Epidermal melanocyte (primary cell): ENCODE measurements at regions not wholly inside any gene's neighbourhood (a gene's known extent, or its start where the extent isn't known, plus 50 kb on each side); places are given as distances from the start of the nearest gene placed in this dataset.

Source experiments
- DNase-seq: peaks from one replicate; pipeline ENCODE4 v3.0.0; 2011; ENCODE audit warnings: low spot score; ENCODE audit not compliant: insufficient read length

GRCh38 chr5:2607598-2607997 is 143.9 kb downstream of the IRX2 start:
- DNase-seq, result no peak

DNA sequence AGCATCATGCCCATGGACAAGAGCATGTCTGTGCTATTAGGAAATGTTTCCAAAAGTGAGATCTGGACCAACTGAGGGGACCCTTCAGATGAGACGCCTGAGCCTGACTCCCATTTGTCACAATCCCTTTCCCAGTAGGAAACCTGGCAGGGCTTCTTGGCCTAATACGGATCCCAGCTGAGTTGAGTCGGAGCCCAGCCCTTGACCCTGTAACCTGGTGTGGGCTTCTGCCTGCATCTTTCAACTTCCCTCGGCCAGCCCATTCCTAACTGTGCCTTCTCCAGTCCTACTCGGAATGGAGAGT is 148.3 kb downstream of the IRX2 start:
- DNase-seq, result no peak

DNA sequence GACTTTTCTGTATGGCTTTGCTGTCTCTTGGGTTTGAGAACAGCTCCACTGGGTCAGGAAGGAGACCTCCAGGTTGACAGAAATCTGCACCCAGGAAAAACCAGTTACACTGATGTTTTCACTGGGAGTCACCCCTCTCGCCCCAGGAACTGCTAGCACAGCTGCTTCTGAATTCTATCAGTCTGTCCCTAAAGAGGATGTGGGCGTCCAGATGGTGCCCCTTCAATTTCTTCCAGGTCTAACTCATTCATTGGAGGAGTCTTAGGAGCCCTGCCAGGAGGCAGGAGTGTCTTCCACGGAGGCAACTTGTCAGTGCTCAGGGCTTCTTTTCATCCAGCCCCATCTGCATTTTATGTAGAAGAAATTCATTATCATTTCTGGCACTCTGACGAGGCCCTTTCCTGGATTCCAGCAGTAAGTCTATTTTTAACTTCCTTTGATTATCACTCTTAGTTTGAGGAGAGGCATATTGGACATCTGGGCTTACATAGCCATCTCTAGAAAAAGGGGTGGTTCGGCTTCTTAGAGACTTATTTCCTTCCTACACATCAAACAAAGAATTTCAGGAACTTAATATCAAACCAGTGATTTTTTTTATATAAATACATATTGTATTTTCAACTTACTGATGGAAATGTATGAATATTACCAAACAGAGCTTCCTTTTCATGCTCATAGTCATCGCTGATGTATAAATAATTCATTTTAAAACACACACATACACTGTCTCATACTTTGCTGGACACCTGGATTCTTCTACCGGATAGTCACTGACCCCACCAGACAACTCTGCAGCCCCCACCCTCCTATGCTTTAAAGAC is 148.8 kb downstream of the IRX2 start:
- no peak for DNase-seq

GRCh38 chr5:2598503-2598902 is 153.0 kb downstream of the IRX2 start:
- no peak for DNase-seq

DNA sequence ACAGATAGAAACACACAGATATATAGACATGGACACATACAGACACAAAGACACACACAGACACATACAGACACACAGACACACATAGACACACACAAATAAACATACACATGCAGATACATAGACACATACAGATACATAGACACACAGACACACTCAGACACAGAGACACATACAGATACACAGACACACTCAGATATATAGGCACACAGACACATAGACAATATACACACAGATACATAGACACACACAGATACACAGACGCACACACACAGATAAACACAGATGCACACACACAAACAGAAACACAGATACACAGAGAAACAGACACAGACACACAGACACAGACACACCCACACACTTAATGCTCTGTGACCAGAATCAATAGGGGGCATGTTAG is 156.8 kb downstream of the IRX2 start:
- no peak for DNase-seq

GRCh38 chr5:2592766-2593165 is 158.7 kb downstream of the IRX2 start:
- no peak for DNase-seq

DNA sequence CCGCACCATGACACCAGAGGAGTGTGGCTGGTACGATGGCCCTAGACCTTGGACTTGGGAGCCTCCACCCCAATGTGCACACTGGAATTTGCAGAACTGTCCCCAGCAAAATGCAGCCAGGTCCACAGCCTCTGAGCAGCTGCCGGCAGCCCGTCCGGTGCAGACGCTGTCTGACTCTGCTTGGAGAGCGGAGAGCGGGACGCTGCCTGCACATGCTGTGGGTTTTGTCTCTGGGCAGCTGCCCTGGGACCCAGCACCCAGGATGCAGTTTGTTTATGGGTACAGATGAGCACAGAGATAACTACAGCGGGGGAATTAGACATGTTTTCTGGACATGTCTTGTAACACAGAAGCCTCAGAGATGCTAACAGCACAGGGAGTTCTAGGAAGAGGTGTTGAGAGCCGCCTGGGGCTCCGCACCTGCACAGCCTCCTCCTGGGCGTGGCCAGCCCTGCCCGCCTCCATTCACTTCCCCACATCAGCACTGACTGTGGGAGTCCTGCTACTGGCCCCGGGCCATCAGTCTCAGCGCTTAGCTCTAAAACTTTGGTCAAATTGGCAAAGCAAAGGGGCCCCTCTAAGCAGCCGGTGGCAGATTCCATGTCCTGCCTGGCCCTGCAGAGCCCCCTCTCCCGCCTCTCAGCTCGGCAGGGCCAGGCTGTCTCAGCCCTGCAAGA is 159.6 kb downstream of the IRX2 start:
- DNase-seq, result no peak

DNA sequence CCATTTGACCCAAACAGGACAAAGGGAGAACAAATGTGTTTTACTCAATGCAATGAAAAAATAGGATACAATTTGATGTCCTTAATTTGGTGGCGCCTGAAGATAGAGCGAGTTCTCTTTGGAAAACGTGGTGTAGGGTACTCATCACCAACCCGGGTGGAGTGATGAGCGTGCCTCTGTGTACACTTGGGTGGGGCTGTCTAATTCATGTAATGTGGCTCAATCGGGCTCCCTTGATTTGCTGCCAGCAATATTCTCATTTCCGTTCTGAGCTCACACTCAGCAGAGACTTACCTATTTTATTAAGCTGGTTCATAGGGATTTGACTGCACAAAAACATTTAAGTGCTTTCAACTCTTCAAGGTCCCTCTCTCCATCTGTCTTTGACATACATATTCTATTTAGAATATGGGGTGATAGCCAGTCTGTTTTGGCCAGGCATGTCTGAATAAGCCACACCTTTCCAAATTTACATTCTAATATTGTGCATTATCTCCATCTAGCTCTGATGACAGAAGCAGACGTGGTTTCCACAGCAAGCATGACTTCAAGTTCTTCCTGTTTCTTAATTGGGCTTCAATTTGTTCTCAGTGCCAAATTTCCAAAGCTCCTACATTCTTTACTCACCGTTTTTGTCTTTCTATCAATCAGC is 162.5 kb downstream of the IRX2 start:
- DNase-seq, result no peak

DNA sequence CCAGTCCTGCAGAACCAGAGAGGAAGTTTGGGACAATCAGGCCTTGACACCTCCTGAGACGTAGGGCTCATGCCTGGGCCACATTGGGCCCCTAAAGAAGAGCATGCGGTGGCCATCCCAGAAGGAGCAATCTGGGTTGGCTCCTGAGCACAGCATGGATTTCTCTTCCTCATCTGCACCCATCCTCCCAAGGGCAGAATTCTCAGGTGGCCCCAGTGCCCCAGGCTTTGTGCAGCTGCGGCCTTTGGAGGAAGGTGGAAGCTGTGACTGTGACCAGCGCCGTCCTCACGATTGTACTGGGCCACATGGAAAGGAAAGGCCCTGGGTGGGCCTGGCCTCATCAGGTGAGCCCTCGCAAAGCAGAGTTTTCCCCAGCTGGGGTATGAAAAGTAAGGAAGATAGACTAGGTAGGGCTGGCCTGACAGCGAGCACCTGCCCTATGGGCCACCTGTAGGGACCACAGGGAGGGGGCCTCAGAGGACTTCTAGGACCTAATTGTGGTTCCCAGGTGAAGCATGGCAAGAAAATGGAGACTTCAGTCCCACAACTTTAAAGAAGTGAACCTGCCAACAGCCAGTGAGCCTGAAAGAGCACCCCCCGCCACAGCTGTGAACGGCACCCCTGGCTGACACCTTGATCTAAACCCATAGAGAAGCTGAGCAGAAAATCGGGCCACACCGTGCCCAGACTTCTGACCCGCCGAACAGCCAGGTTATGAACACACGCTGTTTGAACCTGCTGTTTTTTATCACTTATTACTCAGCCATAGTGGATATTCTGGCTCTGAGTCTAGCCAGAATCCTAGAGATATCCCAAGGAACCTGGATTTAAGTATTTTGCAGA is 164.1 kb downstream of the IRX2 start:
- DNase-seq, result no peak

- DNase-seq, result no peak
These were observed 165.3 kb downstream of the IRX2 start for GRCh38 chr5:2586016-2586715.

GRCh38 chr5:2584579-2585269 is 166.8 kb downstream of the IRX2 start:
- no peak for DNase-seq

- no peak for DNase-seq
These were observed 169.0 kb downstream of the IRX2 start for GRCh38 chr5:2582507-2582906.

DNA sequence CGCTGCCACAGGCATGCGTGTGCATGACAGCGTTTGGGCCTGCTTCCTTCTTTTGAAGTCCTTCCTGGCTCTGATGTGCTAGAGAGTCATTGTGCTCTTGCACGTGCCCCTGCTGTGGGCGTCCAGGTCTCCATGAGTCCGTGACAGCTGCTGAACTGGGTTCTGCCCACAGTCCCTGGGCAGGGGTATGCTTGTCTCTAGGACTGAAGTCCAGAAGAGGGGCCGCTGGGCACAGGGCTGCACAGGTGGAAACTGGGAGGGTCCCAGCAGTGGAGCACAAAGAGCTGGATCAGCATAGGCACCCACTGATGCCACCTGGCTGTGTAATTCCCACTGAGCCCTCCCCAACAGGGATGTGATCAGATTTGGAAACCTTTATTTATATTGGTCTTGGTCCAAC is 169.4 kb downstream of the IRX2 start:
- DNase-seq, result no peak

DNA sequence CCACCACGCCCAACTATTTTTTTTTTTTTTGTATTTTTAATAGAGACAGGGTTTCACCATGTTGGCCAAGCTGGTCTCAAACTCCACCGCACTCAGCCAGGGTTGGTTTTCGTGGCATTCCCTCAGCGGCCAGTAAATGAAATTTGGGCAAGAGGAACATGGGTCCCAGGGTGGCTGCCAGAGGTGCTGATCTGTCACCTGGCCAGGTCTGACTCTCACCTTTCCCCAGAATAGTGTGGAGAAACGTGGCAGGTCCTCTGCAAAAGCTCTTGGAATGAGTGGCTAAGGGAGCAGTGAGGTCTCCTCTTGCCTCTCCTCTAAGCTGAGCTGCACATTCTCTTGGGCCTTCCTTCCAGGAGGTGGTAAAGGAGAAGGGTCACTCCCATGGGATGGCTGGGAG is 170.1 kb downstream of the IRX2 start:
- DNase-seq, result no peak

- no peak for DNase-seq
These were observed 172.4 kb downstream of the IRX2 start for GRCh38 chr5:2579126-2579525.

DNA sequence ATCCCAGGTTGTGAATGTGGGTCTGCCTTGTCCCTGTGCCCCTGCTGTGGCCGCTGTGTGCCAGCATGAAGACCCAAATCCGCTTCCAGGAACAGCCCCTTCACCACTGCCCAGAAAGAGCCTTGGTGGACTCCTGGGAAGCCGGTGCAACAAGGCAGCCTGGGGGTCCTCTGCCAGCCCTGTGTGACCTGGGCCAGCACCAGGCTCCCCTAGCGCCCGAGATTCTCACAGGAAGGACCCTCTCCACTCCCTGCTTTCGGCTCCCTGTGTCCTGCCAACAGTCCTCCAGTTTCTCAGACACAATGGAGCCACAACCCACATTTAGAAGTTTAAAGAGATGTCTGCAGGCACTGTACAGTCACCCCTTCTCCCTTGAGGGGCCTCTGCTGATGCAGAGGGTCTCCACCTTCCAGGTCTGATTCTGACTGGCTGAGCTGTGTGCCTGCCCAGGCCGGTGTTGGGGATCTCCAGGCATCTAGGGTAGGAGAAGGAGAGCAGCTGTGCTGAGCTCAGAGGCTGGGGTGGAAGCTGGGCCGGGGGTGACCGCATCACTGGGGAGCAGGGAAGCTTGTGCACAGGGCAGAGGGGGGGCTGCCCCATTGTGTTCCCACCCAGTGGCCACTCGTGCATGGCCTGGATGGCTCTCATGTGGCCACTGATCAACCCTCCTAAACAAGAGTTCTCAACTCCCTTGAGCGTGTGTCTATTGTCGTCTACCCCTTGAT is 174.0 kb downstream of the IRX2 start:
- no peak for DNase-seq

DNA sequence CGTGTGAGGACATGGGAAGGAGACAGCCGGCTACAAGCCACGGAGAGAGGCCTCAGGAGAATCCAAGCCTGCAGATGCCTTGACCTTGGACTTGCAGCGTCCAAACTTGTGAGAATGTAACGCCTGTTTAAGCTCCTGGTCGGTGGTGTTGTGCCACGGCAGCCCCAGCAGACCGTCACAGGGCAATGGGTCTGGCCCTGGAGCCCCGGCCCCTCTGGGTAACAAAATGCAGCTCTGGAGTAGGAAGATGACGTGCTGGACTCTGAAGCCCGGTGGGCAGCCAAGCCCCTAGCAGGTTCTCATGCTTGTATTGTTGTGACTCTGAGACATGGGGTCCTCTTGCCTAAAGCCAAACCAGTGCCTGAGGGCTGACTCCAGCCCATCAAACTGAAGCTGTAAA is 174.7 kb downstream of the IRX2 start:
- no peak for DNase-seq

GRCh38 chr5:2575871-2576270 is 175.6 kb downstream of the IRX2 start:
- DNase-seq, result no peak

DNA sequence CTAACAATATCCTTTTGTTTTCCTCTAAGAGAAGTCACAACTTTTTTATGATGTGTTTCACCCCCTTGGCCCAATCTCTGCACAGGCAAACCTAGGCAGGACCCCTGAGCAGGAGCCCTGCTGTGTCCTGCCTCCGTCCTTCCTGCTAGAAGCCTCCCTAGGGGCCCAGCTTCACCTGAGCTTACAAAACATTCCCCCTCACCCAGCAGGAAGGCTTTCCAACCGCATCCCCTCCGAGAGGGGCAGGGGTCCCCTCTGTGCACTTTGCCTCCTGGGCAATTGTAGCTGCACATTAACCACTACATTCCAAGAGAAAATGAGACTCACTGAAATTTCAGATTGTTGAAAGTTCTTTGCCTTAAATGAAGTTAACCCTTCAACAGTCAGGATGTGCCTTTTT is 176.2 kb downstream of the IRX2 start:
- DNase-seq, result no peak

DNA sequence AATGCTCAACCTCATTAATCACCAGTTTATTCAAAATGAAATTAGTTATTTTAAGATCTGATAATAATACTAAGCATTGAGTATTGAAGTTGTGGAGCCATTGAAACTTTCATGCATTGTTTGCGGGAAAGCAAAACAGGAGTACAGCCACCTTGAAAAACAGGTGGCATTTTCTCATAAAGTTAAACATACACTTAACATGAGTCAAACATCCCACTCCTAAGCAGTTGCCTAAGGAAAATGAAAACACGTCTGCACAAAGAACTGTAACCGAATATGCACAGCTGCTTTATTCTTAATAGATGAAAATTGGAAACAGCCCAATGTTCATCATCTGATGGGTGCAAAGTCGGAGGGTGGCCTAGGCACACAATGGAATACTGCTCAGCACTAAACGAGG is 177.3 kb downstream of the IRX2 start:
- no peak for DNase-seq
